VCaP (cell line): ENCODE measurements at regions not wholly inside any gene's neighbourhood (a gene's known extent, or its start where the extent isn't known, plus 50 kb on each side); places are given as distances from the start of the nearest gene placed in this dataset.

Experiments
- H3K27ac ChIP-seq: fragments of 450-650 bp; 2 replicates; pipeline ENCODE4 v1.5.1; 2017
- CTCF ChIP-seq: fragments of 450-650 bp; conservative IDR thresholded peaks from 2 replicates; pipeline ENCODE4 v1.5.1; 2017; ENCODE audit warnings: mild to moderate bottlenecking, moderate library complexity

- TF ChIP-seq CTCF: no peak
- no peak overlapping the region for H3K27ac ChIP-seq
Observed at GRCh38 chr15:96121086-96121920, 209.2 kb upstream of the NR2F2 start.

GRCh38 chr15:96122077-96123027, 208.1 kb upstream of the NR2F2 start:
- TF ChIP-seq CTCF: no peak
- no peak overlapping the region for H3K27ac ChIP-seq

- no peak overlapping the region for H3K27ac ChIP-seq
- no peak for TF ChIP-seq CTCF
Observed at GRCh38 chr15:96123028-96123400, 207.5 kb upstream of the NR2F2 start.

- no peak for TF ChIP-seq CTCF
- no peak overlapping the region for H3K27ac ChIP-seq
Observed at GRCh38 chr15:96123630-96124187, 206.8 kb upstream of the NR2F2 start.

- TF ChIP-seq CTCF: no peak
- H3K27ac ChIP-seq: no peak overlapping the region
Observed at GRCh38 chr15:96124436-96124835, 206.1 kb upstream of the NR2F2 start.

- no peak for TF ChIP-seq CTCF
- no peak overlapping the region for H3K27ac ChIP-seq
Observed at GRCh38 chr15:96125721-96126415, 204.6 kb upstream of the NR2F2 start.
